Gastroesophageal sphincter (tissue), 3 donors: ENCODE measurements at regions not wholly inside any gene's neighbourhood (a gene's known extent, or its start where the extent isn't known, plus 50 kb on each side); places are given as distances from the start of the nearest gene placed in this dataset.

Experiments
- EP300 ChIP-seq: sonication (generic); formaldehyde crosslinking; IDR thresholded peaks from one replicate; pipeline ENCODE4 v1.6.1; 2017; ENCODE audit warnings: antibody characterized with exemption, mild to moderate bottlenecking
- POLR2A ChIP-seq, 2 donors: fragments of 450-650 bp; IDR thresholded peaks; one replicate each; pipeline ENCODE4 v1.6.1; 2017; ENCODE audit warnings: antibody characterized with exemption in 2 of 2, mild to moderate bottlenecking in 2 of 2, moderate library complexity in 1 of 2
- POLR2AphosphoS5 ChIP-seq: sonication (generic); formaldehyde crosslinking; IDR thresholded peaks from one replicate; pipeline ENCODE4 v1.6.1; 2017; ENCODE audit warnings: antibody characterized with exemption
- TF ChIP-seq, protein P1 (sequence below), 4 experiments: fragments of 200-600 bp in 2 of 4; fragments of 450-650 bp in 2 of 4; sonication (generic) in 1 of 4; IDR thresholded peaks; one replicate each; pipeline ENCODE4 v1.5.1; 2017 to 2019; ENCODE audit warnings: antibody characterized with exemption in 4 of 4, mild to moderate bottlenecking in 2 of 4, moderate library complexity in 2 of 4

GRCh38 chr15:46607077-46607476 lies 972.2 kb downstream of the SQOR start:
- no peak for TF ChIP-seq POLR2A (IDR thresholded peaks at IDR 0.05)
- TF ChIP-seq, protein P1, sequence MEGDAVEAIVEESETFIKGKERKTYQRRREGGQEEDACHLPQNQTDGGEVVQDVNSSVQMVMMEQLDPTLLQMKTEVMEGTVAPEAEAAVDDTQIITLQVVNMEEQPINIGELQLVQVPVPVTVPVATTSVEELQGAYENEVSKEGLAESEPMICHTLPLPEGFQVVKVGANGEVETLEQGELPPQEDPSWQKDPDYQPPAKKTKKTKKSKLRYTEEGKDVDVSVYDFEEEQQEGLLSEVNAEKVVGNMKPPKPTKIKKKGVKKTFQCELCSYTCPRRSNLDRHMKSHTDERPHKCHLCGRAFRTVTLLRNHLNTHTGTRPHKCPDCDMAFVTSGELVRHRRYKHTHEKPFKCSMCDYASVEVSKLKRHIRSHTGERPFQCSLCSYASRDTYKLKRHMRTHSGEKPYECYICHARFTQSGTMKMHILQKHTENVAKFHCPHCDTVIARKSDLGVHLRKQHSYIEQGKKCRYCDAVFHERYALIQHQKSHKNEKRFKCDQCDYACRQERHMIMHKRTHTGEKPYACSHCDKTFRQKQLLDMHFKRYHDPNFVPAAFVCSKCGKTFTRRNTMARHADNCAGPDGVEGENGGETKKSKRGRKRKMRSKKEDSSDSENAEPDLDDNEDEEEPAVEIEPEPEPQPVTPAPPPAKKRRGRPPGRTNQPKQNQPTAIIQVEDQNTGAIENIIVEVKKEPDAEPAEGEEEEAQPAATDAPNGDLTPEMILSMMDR (IDR thresholded peaks at IDR 0.05) = no peak
- no peak for TF ChIP-seq EP300
- no peak for TF ChIP-seq POLR2AphosphoS5
